B cell (primary cell): ENCODE measurements at regions not wholly inside any gene's neighbourhood (a gene's known extent, or its start where the extent isn't known, plus 50 kb on each side); places are given as distances from the start of the nearest gene placed in this dataset.

Experiments
- ATAC-seq: fragments of 200-7000 bp; cut with Tn5 transposase; one replicate; pipeline ENCODE4 v1.10.0; 2021; ENCODE audit warnings: low read depth, mild to moderate bottlenecking, moderate number of reproducible peaks, moderate library complexity
- CTCF ChIA-PET: fragments of 350-600 bp; sonication (Branson Sonifier 250); formaldehyde crosslinking; loops from one replicate; lab custom pipeline; 2021; ENCODE audit warnings: antibody characterized with exemption, inconsistent platforms; lab: Charles Lee
- POLR2A ChIA-PET: fragments of 350-600 bp; sonication (Branson Sonifier 250); formaldehyde crosslinking; loops from one replicate; lab custom pipeline; 2021; ENCODE audit warnings: antibody characterized with exemption; lab: Charles Lee
- DNase-seq: peaks from one replicate; pipeline ENCODE4 v3.0.0; 2013
- H2AFZ ChIP-seq: 2 replicates; pipeline ENCODE4 v1.6.1; 2012; ENCODE audit warnings: mild to moderate bottlenecking, low read depth, low read length; ENCODE audit not compliant: insufficient read depth, poor library complexity, severe bottlenecking
- H3K27ac ChIP-seq, 2 donors: 1 replicate in 1 of 2; 2 replicates in 1 of 2; pipeline ENCODE4 v1.5.1; 2012 to 2013; ENCODE audit warnings: low read length in 2 of 2, mild to moderate bottlenecking in 2 of 2, moderate library complexity in 1 of 2
- H3K27me3 ChIP-seq, 4 experiments: fragments of 200-600 bp in 1 of 4; sonication (generic) in 1 of 4; replicated peaks in 1 of 4; 1 replicate in 2 of 4; 2 replicates in 2 of 4; pipeline versions ENCODE4 v1.6.1 to v1.7.0; 2013 to 2016; ENCODE audit warnings: low read length in 3 of 4, mild to moderate bottlenecking in 2 of 4, mixed read lengths in 1 of 4, moderate library complexity in 1 of 4; ENCODE audit not compliant: insufficient read depth in 4 of 4, control insufficient read depth in 3 of 4; ENCODE audit errors: control extremely low read depth in 1 of 4
- H3K36me3 ChIP-seq, 2 experiments: replicated peaks in 1 of 2; 1 replicate in 1 of 2; 2 replicates in 1 of 2; pipeline versions ENCODE4 v1.6.1 to v1.7.1; 2013; ENCODE audit warnings: low read length in 1 of 2; ENCODE audit not compliant: insufficient read depth in 2 of 2, control insufficient read depth in 1 of 2; ENCODE audit errors: control extremely low read depth in 1 of 2, extremely low read depth in 1 of 2
- H3K4me1 ChIP-seq, 2 donors: fragments of 200-600 bp in 1 of 2; sonication (generic) in 1 of 2; 1 replicate in 1 of 2; 2 replicates in 1 of 2; pipeline versions ENCODE4 v1.5.1 to v1.6.1; 2013 to 2017; ENCODE audit warnings: low read length in 2 of 2; ENCODE audit not compliant: control insufficient read depth in 2 of 2, insufficient read depth in 2 of 2
- H3K4me2 ChIP-seq: replicated peaks from 2 replicates; pipeline ENCODE3; 2012; ENCODE audit warnings: mild to moderate bottlenecking, low read depth, low read length; ENCODE audit not compliant: poor library complexity, severe bottlenecking
- H3K4me3 ChIP-seq, 5 experiments: fragments of 200-600 bp in 1 of 5; sonication (generic) in 1 of 5; 1 replicate in 3 of 5; 2 replicates in 2 of 5; pipeline versions ENCODE4 v1.5.1 to v1.7.0; 2011 to 2016; ENCODE audit warnings: low read length in 4 of 5, mild to moderate bottlenecking in 4 of 5, low read depth in 2 of 5, control low read depth in 1 of 5, moderate library complexity in 1 of 5; ENCODE audit not compliant: insufficient read depth in 1 of 5; ENCODE audit errors: control extremely low read depth in 1 of 5, extremely low read depth in 1 of 5
- H3K79me2 ChIP-seq: fragments of 200-600 bp; sonication (generic); one replicate; pipeline ENCODE4 v1.6.0; 2016; ENCODE audit warnings: low read length; ENCODE audit not compliant: control insufficient read depth, insufficient read depth
- H3K9ac ChIP-seq: fragments of 200-600 bp; sonication (generic); 2 replicates; pipeline ENCODE4 v1.6.1; 2017; ENCODE audit warnings: mild to moderate bottlenecking, low read length, moderate library complexity
- H3K9me3 ChIP-seq, 3 donors: one replicate each; pipeline versions ENCODE4 v1.6.1 to v1.7.1; 2013; ENCODE audit warnings: low read length in 2 of 3; ENCODE audit not compliant: control insufficient read depth in 2 of 3, insufficient read depth in 1 of 3; ENCODE audit errors: control extremely low read depth in 1 of 3
- H4K20me1 ChIP-seq: 2 replicates; pipeline ENCODE4 v1.6.0; 2012; ENCODE audit warnings: mild to moderate bottlenecking, low read length; ENCODE audit not compliant: insufficient read depth, control insufficient read depth, poor library complexity, severe bottlenecking
- H3K27ac Mint-ChIP-seq: one replicate; pipeline ENCODE4 v1.8.0; 2021; ENCODE audit warnings: mixed read lengths
- H3K27me3 Mint-ChIP-seq: one replicate; pipeline ENCODE4 v1.8.0; 2021; ENCODE audit warnings: mixed read lengths
- H3K4me1 Mint-ChIP-seq: one replicate; pipeline ENCODE4 v1.8.0; 2021; ENCODE audit warnings: mixed read lengths
- H3K4me3 Mint-ChIP-seq: one replicate; pipeline ENCODE4 v1.8.0; 2021; ENCODE audit warnings: mixed read lengths
- H3K9me3 Mint-ChIP-seq: one replicate; pipeline ENCODE4 v1.8.0; 2022; ENCODE audit warnings: mixed read lengths; ENCODE audit not compliant: insufficient read depth
- CTCF ChIP-seq: fragments of 200-600 bp; IDR thresholded peaks from one replicate; pipeline ENCODE4 v1.8.0; 2022; ENCODE audit warnings: antibody characterized with exemption, mild to moderate bottlenecking
- EZH2 ChIP-seq: IDR thresholded peaks from 2 replicates; pipeline ENCODE4 v1.6.1; 2012; ENCODE audit warnings: borderline replicate concordance, low read depth, mild to moderate bottlenecking, moderate library complexity, low read length; ENCODE audit not compliant: insufficient read depth, poor library complexity, severe bottlenecking
- WGBS: methylation state at CpG from one replicate; pipeline ENCODE4 v1.1.5; 2013; ENCODE audit warnings: missing lambda C conversion rate; ENCODE audit not compliant: insufficient coverage; 5-methylcytosine and 5-hydroxymethylcytosine counted together
- intact Hi-C: fragments of 100-400 bp; cut with micrococcal nuclease; formaldehyde crosslinking; loops from one replicate; pipeline ENCODE4 v1.10.0; 2022

DNA sequence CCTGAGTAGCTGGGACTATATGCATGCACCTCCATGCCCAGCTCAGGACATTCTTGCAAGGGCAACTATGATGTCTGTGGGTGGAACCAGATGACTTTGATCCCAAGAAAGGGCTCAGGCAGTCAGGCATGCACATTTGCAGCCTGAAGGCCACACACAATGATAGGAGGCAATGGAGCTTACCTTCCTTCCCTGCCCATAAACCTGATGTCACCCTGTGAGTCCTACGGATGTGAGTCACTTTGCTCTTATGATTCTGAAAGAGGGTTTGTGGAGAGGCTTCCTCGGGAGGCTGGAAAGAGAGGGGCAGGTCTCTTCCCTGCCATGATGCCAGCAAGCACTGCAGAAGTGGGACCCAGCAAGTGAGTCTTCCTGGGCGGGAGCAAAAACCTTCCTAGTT, 202.4 kb downstream of the LY86 start:
- H3K4me1 Mint-ChIP-seq: peaks cover 6% of the 10 kb centered on the region
- peaks cover 3 to 6% of the 10 kb centered on the region in 2 donors for H3K4me1 ChIP-seq
- no peaks in the 10 kb centered on the region for H4K20me1 ChIP-seq
- H3K27me3 Mint-ChIP-seq: peaks cover 3% of the 10 kb centered on the region
- no peak for DNase-seq
- no peak overlapping the region for H3K27ac Mint-ChIP-seq
- TF ChIP-seq CTCF (no peak), EZH2 (no peak)
- H3K36me3 ChIP-seq: no peaks in the 10 kb centered on the region
- no peaks in the 10 kb centered on the region for H3K79me2 ChIP-seq
- ChIA-PET POLR2A (no interaction called here), CTCF (interaction anchor here (0.7 kb wide), 1 partner anchor 467 kb away, joined by 4 read pairs; no protein-coding TSS in a partner anchor)
- WGBS: 88% methylated on average over 1 of the region's 3 CpGs
- no peaks in the 10 kb centered on the region for H3K27me3 ChIP-seq
- no peak for ATAC-seq
- no peak overlapping the region for H3K27ac ChIP-seq
- H3K4me3 ChIP-seq: no peak overlapping the region
- H3K4me3 Mint-ChIP-seq: no peak overlapping the region
- H3K9me3 ChIP-seq: no peaks in the 10 kb centered on the region
- H3K4me2 ChIP-seq: no peak overlapping the region
- H2AFZ ChIP-seq: no peak overlapping the region
- intact Hi-C loops: no loop called here
- H3K9ac ChIP-seq: no peak overlapping the region
- no peaks in the 10 kb centered on the region for H3K9me3 Mint-ChIP-seq

DNA sequence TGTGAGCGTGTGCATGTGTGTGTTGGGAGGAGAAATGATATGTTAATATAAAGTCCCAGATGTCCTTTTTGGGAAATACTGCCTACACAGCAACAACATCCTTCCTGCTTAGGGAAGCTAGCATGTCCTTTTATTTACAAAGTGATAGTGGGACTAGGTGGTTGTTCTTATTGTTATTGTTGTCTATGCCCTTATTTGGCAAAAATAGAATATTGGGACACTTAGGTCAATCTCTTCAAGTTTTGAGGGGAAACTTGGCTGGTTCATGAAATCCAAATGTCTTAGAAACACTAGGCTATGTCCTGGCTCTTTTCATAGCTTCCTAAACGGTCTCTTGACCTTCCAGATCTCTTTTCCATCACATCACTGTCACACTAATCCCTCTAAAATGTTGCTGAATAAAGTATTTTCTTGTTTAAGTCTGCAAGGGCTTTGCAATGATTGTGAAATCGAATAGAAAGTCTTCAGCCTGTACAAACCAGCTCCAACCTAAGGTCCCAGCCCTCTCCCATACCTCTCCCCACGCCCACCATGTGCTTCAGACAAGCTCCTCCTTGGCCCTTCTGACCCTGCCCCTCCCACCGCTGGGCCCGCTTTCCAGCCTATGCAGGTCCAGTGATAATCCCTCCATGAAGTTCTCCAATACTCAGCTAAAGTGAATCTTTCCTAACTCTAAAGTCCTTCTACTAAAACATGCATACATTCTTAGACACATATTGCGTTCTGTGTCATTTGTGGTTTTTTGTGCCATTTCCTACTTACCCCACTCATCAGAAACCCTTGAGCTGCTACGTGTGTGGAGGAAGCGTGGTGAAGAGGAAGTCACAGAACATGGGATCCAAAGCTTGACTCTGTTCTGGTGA, 205.1 kb downstream of the LY86 start:
- no peak overlapping the region for H3K4me3 Mint-ChIP-seq
- H3K9me3 Mint-ChIP-seq: no peaks in the 10 kb centered on the region
- Histone ChIP-seq H3K9me3 (no peaks in the 10 kb centered on the region), H3K4me1 (peaks cover 4 to 19% of the 10 kb centered on the region in 2 donors), H3K36me3 (no peaks in the 10 kb centered on the region), H3K79me2 (no peaks in the 10 kb centered on the region), H2AFZ (no peak overlapping the region), H3K9ac (no peak overlapping the region), H3K4me3 (no peak overlapping the region), H3K27me3 (no peaks in the 10 kb centered on the region), H3K4me2 (no peak overlapping the region), H3K27ac (no peak overlapping the region), H4K20me1 (no peaks in the 10 kb centered on the region)
- CTCF ChIA-PET: interaction anchor here (0.6 to 1.3 kb wide), 3 partner anchors 35 to 445 kb away, joined by 3 to 4 read pairs (median 4); no protein-coding TSS in a partner anchor
- H3K27ac Mint-ChIP-seq: no peak overlapping the region
- ATAC-seq: no peak
- POLR2A ChIA-PET: interaction anchor here (0.6 kb wide), 1 partner anchor 37 kb away, joined by 3 read pairs; no protein-coding TSS in a partner anchor
- TF ChIP-seq EZH2: no peak
- peaks cover 23% of the 10 kb centered on the region for H3K4me1 Mint-ChIP-seq
- DNase-seq: no peak
- intact Hi-C loops: no loop called here
- peaks cover 3% of the 10 kb centered on the region for H3K27me3 Mint-ChIP-seq
- WGBS: 94% methylated on average over 3 of the region's 9 CpGs
